HG03342 (cell line): ENCODE measurements at regions not wholly inside any gene's neighbourhood (a gene's known extent, or its start where the extent isn't known, plus 50 kb on each side); places are given as distances from the start of the nearest gene placed in this dataset.

Experiments used
- ATAC-seq: cut with Tn5 transposase; IDR thresholded peaks from one replicate; pipeline ENCODE4 v1.9.1; 2021; ENCODE audit warnings: mild to moderate bottlenecking, moderate library complexity; ENCODE audit not compliant: unreplicated experiment

GRCh38 chr6:48919555-48919954 lies 543.5 kb downstream of the MMUT start:
- ATAC-seq = no peak

- ATAC-seq = no peak
These were observed 545.8 kb downstream of the MMUT start for GRCh38 chr6:48917233-48917632.

- no peak for ATAC-seq
These were observed 546.4 kb downstream of the MMUT start for GRCh38 chr6:48916607-48917006.

- ATAC-seq = no peak
These were observed 547.5 kb downstream of the MMUT start for GRCh38 chr6:48915591-48915990.

GRCh38 chr6:48912503-48912902 lies 550.5 kb downstream of the MMUT start:
- ATAC-seq = no peak

- no peak for ATAC-seq
These were observed 558.2 kb downstream of the MMUT start for GRCh38 chr6:48904809-48905208.

- no peak for ATAC-seq
These were observed 568.6 kb downstream of the MMUT start for GRCh38 chr6:48894469-48894868.

- no peak for ATAC-seq
These were observed 570.0 kb downstream of the MMUT start for GRCh38 chr6:48893048-48893447.

GRCh38 chr6:48891308-48891707 lies 571.7 kb downstream of the MMUT start:
- no peak for ATAC-seq

- ATAC-seq = no peak
These were observed 573.6 kb downstream of the MMUT start for GRCh38 chr6:48889429-48889828.

GRCh38 chr6:48883116-48883515 lies 579.9 kb downstream of the MMUT start:
- ATAC-seq = no peak

GRCh38 chr6:48881551-48881950 lies 581.5 kb downstream of the MMUT start:
- ATAC-seq = no peak

- ATAC-seq = no peak
These were observed 593.5 kb downstream of the MMUT start for GRCh38 chr6:48869595-48869994.

GRCh38 chr6:48866682-48867081 lies 596.4 kb downstream of the MMUT start:
- ATAC-seq = no peak

- no peak for ATAC-seq
These were observed 602.9 kb downstream of the MMUT start for GRCh38 chr6:48860175-48860574.

- ATAC-seq = no peak
These were observed 603.4 kb downstream of the MMUT start for GRCh38 chr6:48859562-48860123.

- ATAC-seq = no peak
These were observed 617.8 kb downstream of the MMUT start for GRCh38 chr6:48845219-48845618.

GRCh38 chr6:48844696-48845095 lies 618.4 kb downstream of the MMUT start:
- ATAC-seq = no peak

GRCh38 chr6:48840896-48841295 lies 622.2 kb downstream of the MMUT start:
- ATAC-seq = no peak

- no peak for ATAC-seq
These were observed 623.8 kb downstream of the MMUT start for GRCh38 chr6:48839206-48839605.

- no peak for ATAC-seq
These were observed 625.3 kb downstream of the MMUT start for GRCh38 chr6:48837744-48838143.

GRCh38 chr6:48835421-48835958 lies 627.6 kb downstream of the MMUT start:
- ATAC-seq = no peak

- ATAC-seq = no peak
These were observed 628.3 kb downstream of the MMUT start for GRCh38 chr6:48834706-48835105.
